IgD-negative memory B cell (primary cell): ENCODE measurements at regions not wholly inside any gene's neighbourhood (a gene's known extent, or its start where the extent isn't known, plus 50 kb on each side); places are given as distances from the start of the nearest gene placed in this dataset.

ENCODE experiments used
- H3K27ac Mint-ChIP-seq, 3 donors: one replicate each; pipeline ENCODE4 v1.8.0; 2020 to 2022; ENCODE audit warnings: mild to moderate bottlenecking in 3 of 3, mixed read lengths in 3 of 3, moderate library complexity in 1 of 3
- H3K27me3 Mint-ChIP-seq: one replicate; pipeline ENCODE4 v1.8.0; 2021; ENCODE audit warnings: mixed read lengths
- H3K36me3 Mint-ChIP-seq: one replicate; pipeline ENCODE4 v1.8.0; 2020; ENCODE audit warnings: mild to moderate bottlenecking, mixed read lengths
- H3K4me1 Mint-ChIP-seq, 3 donors: one replicate each; pipeline ENCODE4 v1.8.0; 2020 to 2022; ENCODE audit warnings: mixed read lengths in 3 of 3, mild to moderate bottlenecking in 1 of 3
- H3K4me3 Mint-ChIP-seq, 4 donors: one replicate each; pipeline ENCODE4 v1.8.0; 2020 to 2022; ENCODE audit warnings: mild to moderate bottlenecking in 4 of 4, mixed read lengths in 4 of 4, moderate library complexity in 3 of 4
- H3K9me3 Mint-ChIP-seq, 3 donors: one replicate each; pipeline ENCODE4 v1.8.0; 2020 to 2021; ENCODE audit warnings: mixed read lengths in 3 of 3, mild to moderate bottlenecking in 1 of 3

GRCh38 chr16:51224317-51224716 lies 73.2 kb upstream of the SALL1 start:
- H3K27ac Mint-ChIP-seq: no peak overlapping the region
- no peaks in the 10 kb centered on the region for H3K4me1 Mint-ChIP-seq
- no peak overlapping the region for H3K4me3 Mint-ChIP-seq
- H3K27me3 Mint-ChIP-seq: no peaks in the 10 kb centered on the region
- H3K36me3 Mint-ChIP-seq: no peaks in the 10 kb centered on the region
- peaks cover 2 to 20% (median 15%) of the 10 kb centered on the region in 3 donors for H3K9me3 Mint-ChIP-seq

GRCh38 chr16:51222016-51222415 lies 70.9 kb upstream of the SALL1 start:
- Mint-ChIP-seq H3K4me3 (no peak overlapping the region), H3K27me3 (no peaks in the 10 kb centered on the region), H3K4me1 (no peaks in the 10 kb centered on the region), H3K27ac (peak overlapping the region in 1 of 3 donors; percentile 46), H3K36me3 (no peaks in the 10 kb centered on the region), H3K9me3 (peaks cover 2 to 24% (median 15%) of the 10 kb centered on the region in 3 donors)

- Mint-ChIP-seq H3K4me3 (no peak overlapping the region), H3K27me3 (no peaks in the 10 kb centered on the region), H3K36me3 (no peaks in the 10 kb centered on the region), H3K9me3 (peaks cover 0 to 15% (median 5%) of the 10 kb centered on the region in 3 donors), H3K4me1 (no peaks in the 10 kb centered on the region), H3K27ac (no peak overlapping the region)
These were observed 60.1 kb upstream of the SALL1 start for GRCh38 chr16:51211148-51211547.

GRCh38 chr16:51210087-51210486 lies 59.0 kb upstream of the SALL1 start:
- Mint-ChIP-seq H3K9me3 (peaks cover 0 to 14% (median 5%) of the 10 kb centered on the region in 3 donors), H3K36me3 (no peaks in the 10 kb centered on the region), H3K4me1 (no peaks in the 10 kb centered on the region), H3K27me3 (no peaks in the 10 kb centered on the region), H3K4me3 (no peak overlapping the region), H3K27ac (no peak overlapping the region)

GRCh38 chr16:51201604-51202003 lies 50.5 kb upstream of the SALL1 start:
- Mint-ChIP-seq H3K36me3 (no peaks in the 10 kb centered on the region), H3K9me3 (peaks cover 8 to 17% (median 9%) of the 10 kb centered on the region in 3 donors), H3K27me3 (no peaks in the 10 kb centered on the region), H3K27ac (no peak overlapping the region), H3K4me1 (no peaks in the 10 kb centered on the region), H3K4me3 (no peak overlapping the region)
